LNCaP clone FGC (cell line): ENCODE measurements at regions not wholly inside any gene's neighbourhood (a gene's known extent, or its start where the extent isn't known, plus 50 kb on each side); places are given as distances from the start of the nearest gene placed in this dataset.

ENCODE experiments used
- DNase-seq: peaks from one replicate; pipeline ENCODE4 v3.0.0-alpha.2; 2011; ENCODE audit warnings: low read depth
- H3K4me3 ChIP-seq: 2 replicates; pipeline ENCODE4 v1.5.1; 2011; ENCODE audit warnings: mild to moderate bottlenecking, low read depth, low read length, control low read depth
- CTCF ChIP-seq: IDR thresholded peaks from 2 replicates; pipeline ENCODE4 v1.5.1; 2012; ENCODE audit warnings: mild to moderate bottlenecking; ENCODE audit not compliant: control insufficient read depth, insufficient read depth; ENCODE audit errors: extremely low read depth

GRCh38 chr10:44233561-44234482, 151.1 kb downstream of the CXCL12 start:
- no peak for TF ChIP-seq CTCF
- no peak for DNase-seq
- H3K4me3 ChIP-seq, result no peak overlapping the region

GRCh38 chr10:44217274-44217820, 167.6 kb downstream of the CXCL12 start:
- no peak overlapping the region for H3K4me3 ChIP-seq
- no peak for TF ChIP-seq CTCF

GRCh38 chr10:44216073-44216472, 168.8 kb downstream of the CXCL12 start:
- TF ChIP-seq CTCF, result no peak
- no peak overlapping the region for H3K4me3 ChIP-seq
- DNase-seq, result no peak

More at GRCh38 chr10:44217274-44217820, 167.6 kb downstream of the CXCL12 start:
- no peak for DNase-seq

GRCh38 chr10:44209811-44210210, 175.1 kb downstream of the CXCL12 start:
- no peak for DNase-seq
- no peak overlapping the region for H3K4me3 ChIP-seq
- no peak for TF ChIP-seq CTCF

GRCh38 chr10:44207160-44207559, 177.7 kb downstream of the CXCL12 start:
- TF ChIP-seq CTCF, result no peak
- H3K4me3 ChIP-seq, result no peak overlapping the region
- no peak for DNase-seq

GRCh38 chr10:44206127-44206818, 178.6 kb downstream of the CXCL12 start:
- TF ChIP-seq CTCF, result no peak
- DNase-seq, result no peak
- no peak overlapping the region for H3K4me3 ChIP-seq
